Left ventricle myocardium inferior (tissue), 1 donor: ENCODE measurements at regions not wholly inside any gene's neighbourhood (a gene's known extent, or its start where the extent isn't known, plus 50 kb on each side); places are given as distances from the start of the nearest gene placed in this dataset.

Source experiments
- DNase-seq: peaks from one replicate; pipeline ENCODE4 v3.0.0-alpha.2; 2020
- H3K27ac ChIP-seq: fragments of 200-600 bp; replicated peaks from 2 replicates; pipeline ENCODE4 v1.8.0; 2021
- H3K27me3 ChIP-seq: fragments of 200-600 bp; 2 replicates; pipeline ENCODE4 v1.8.0; 2021; ENCODE audit warnings: low read depth
- H3K36me3 ChIP-seq: fragments of 200-600 bp; 2 replicates; pipeline ENCODE4 v1.8.0; 2021
- H3K4me1 ChIP-seq: fragments of 200-600 bp; 2 replicates; pipeline ENCODE4 v1.8.0; 2021
- H3K4me3 ChIP-seq: fragments of 200-600 bp; 2 replicates; pipeline ENCODE4 v1.8.0; 2021; ENCODE audit warnings: mild to moderate bottlenecking, moderate library complexity
- H3K9me3 ChIP-seq: fragments of 200-600 bp; replicated peaks from 2 replicates; pipeline ENCODE4 v1.8.0; 2021
- CTCF ChIP-seq: fragments of 200-600 bp; IDR thresholded peaks from 2 replicates; pipeline ENCODE4 v1.8.0; 2021; ENCODE audit warnings: antibody characterized with exemption, mild to moderate bottlenecking, borderline replicate concordance
- intact Hi-C: fragments of 100-400 bp; cut with micrococcal nuclease; formaldehyde crosslinking; loops from one replicate; pipeline ENCODE4 v1.11.0; 2022
- donor health status: DM: no; HTN: yes; CAD: no; lungs with severe emphysema.

- H3K4me3 ChIP-seq, result no peak overlapping the region
- no peaks in the 10 kb centered on the region for H3K36me3 ChIP-seq
- H3K4me1 ChIP-seq, result no peaks in the 10 kb centered on the region
- TF ChIP-seq CTCF, result no peak
- no peak overlapping the region for H3K27ac ChIP-seq
- H3K27me3 ChIP-seq, result peaks cover 18% of the 10 kb centered on the region
- DNase-seq, result no peak
- intact Hi-C loops, result no loop called here
- H3K9me3 ChIP-seq, result peaks cover 15% of the 10 kb centered on the region
Measured at GRCh38 chr1:75984781-75985180, 52.6 kb upstream of the ASB17 start.

- peaks cover 21% of the 10 kb centered on the region for H3K27me3 ChIP-seq
- H3K9me3 ChIP-seq, result peaks cover 15% of the 10 kb centered on the region
- no peak overlapping the region for H3K27ac ChIP-seq
- no peaks in the 10 kb centered on the region for H3K36me3 ChIP-seq
- TF ChIP-seq CTCF, result no peak
- intact Hi-C loops, result no loop called here
- H3K4me1 ChIP-seq, result no peaks in the 10 kb centered on the region
- no peak overlapping the region for H3K4me3 ChIP-seq
- no peak for DNase-seq
Measured at GRCh38 chr1:75985827-75986226, 53.6 kb upstream of the ASB17 start.

GRCh38 chr1:75986478-75986877, 54.3 kb upstream of the ASB17 start:
- no peak for DNase-seq
- Histone ChIP-seq H3K4me1 (no peaks in the 10 kb centered on the region), H3K27ac (no peak overlapping the region), H3K9me3 (peaks cover 15% of the 10 kb centered on the region), H3K27me3 (peaks cover 21% of the 10 kb centered on the region), H3K4me3 (no peak overlapping the region), H3K36me3 (no peaks in the 10 kb centered on the region)
- intact Hi-C loops, result no loop called here
- no peak for TF ChIP-seq CTCF

- Histone ChIP-seq H3K36me3 (no peaks in the 10 kb centered on the region), H3K9me3 (peaks cover 4% of the 10 kb centered on the region), H3K4me1 (no peaks in the 10 kb centered on the region), H3K27me3 (peaks cover 21% of the 10 kb centered on the region), H3K27ac (no peak overlapping the region), H3K4me3 (no peak overlapping the region)
- no peak for DNase-seq
- TF ChIP-seq CTCF, result no peak
- intact Hi-C loops, result no loop called here
Measured at GRCh38 chr1:75989121-75989520, 56.9 kb upstream of the ASB17 start.

GRCh38 chr1:75990686-75991085, 58.5 kb upstream of the ASB17 start:
- no peak overlapping the region for H3K4me3 ChIP-seq
- no peak overlapping the region for H3K27ac ChIP-seq
- no peaks in the 10 kb centered on the region for H3K36me3 ChIP-seq
- no peaks in the 10 kb centered on the region for H3K9me3 ChIP-seq
- TF ChIP-seq CTCF, result no peak
- no peak for DNase-seq
- peaks cover 21% of the 10 kb centered on the region for H3K27me3 ChIP-seq
- intact Hi-C loops, result no loop called here
- no peaks in the 10 kb centered on the region for H3K4me1 ChIP-seq
